Endodermal cell (in vitro differentiated cells): ENCODE measurements at regions not wholly inside any gene's neighbourhood (a gene's known extent, or its start where the extent isn't known, plus 50 kb on each side); places are given as distances from the start of the nearest gene placed in this dataset.
"Not testable (repeated sequence)": the region's sequence is repeated elsewhere in the genome, so short reads cannot be mapped to it uniquely, and the experiment has no call there.

Experiments used
- DNase-seq: peaks from one replicate; pipeline ENCODE4 v3.0.0-alpha.2; 2017
- H3K27ac ChIP-seq: 2 replicates; pipeline ENCODE4 v1.5.1; 2013; ENCODE audit warnings: mild to moderate bottlenecking, low read depth, low read length, moderate library complexity
- H3K27me3 ChIP-seq: 2 replicates; pipeline ENCODE4 v1.6.1; 2013; ENCODE audit warnings: mild to moderate bottlenecking, low read length, moderate library complexity; ENCODE audit not compliant: insufficient read depth, control insufficient read depth, poor library complexity, severe bottlenecking
- H3K36me3 ChIP-seq: 2 replicates; pipeline ENCODE4 v1.7.0; 2013; ENCODE audit warnings: mild to moderate bottlenecking, low read length, moderate library complexity; ENCODE audit not compliant: control insufficient read depth, insufficient read depth
- H3K4me1 ChIP-seq: one replicate; pipeline ENCODE4 v1.7.0; 2013; ENCODE audit warnings: low read length; ENCODE audit not compliant: control insufficient read depth, insufficient read depth
- H3K4me3 ChIP-seq: 2 replicates; pipeline ENCODE4 v1.5.1; 2013; ENCODE audit warnings: mild to moderate bottlenecking, low read length, moderate library complexity
- H3K9ac ChIP-seq: 2 replicates; pipeline ENCODE4 v1.6.1; 2013; ENCODE audit warnings: mild to moderate bottlenecking, low read length, moderate library complexity; ENCODE audit not compliant: poor library complexity, severe bottlenecking; ENCODE audit errors: extremely low read depth
- H3K9me3 ChIP-seq: 2 replicates; pipeline ENCODE4 v1.6.1; 2013; ENCODE audit warnings: mild to moderate bottlenecking, low read length, moderate library complexity; ENCODE audit not compliant: control insufficient read depth
- H3K27ac Mint-ChIP-seq: 2 replicates; pipeline ENCODE4 v1.8.0; 2020; ENCODE audit warnings: mixed read lengths
- H3K27me3 Mint-ChIP-seq: 2 replicates; pipeline ENCODE4 v1.8.0; 2021; ENCODE audit warnings: mild to moderate bottlenecking, mixed read lengths; ENCODE audit not compliant: insufficient read depth
- H3K36me3 Mint-ChIP-seq: 2 replicates; pipeline ENCODE4 v1.8.0; 2020; ENCODE audit warnings: low read depth, mixed read lengths
- H3K4me1 Mint-ChIP-seq: 2 replicates; pipeline ENCODE4 v1.8.0; 2020; ENCODE audit warnings: mixed read lengths
- H3K4me3 Mint-ChIP-seq: 2 replicates; pipeline ENCODE4 v1.8.0; 2020; ENCODE audit warnings: mild to moderate bottlenecking, moderate library complexity, mixed read lengths
- H3K9me3 Mint-ChIP-seq: 2 replicates; pipeline ENCODE4 v1.8.0; 2020; ENCODE audit warnings: mild to moderate bottlenecking, mixed read lengths
- WGBS, 2 experiments: methylation state at CpG; one replicate each; pipeline versions ENCODE4 v1.1.5 to v1.1.7; 2013; ENCODE audit warnings: missing lambda C conversion rate in 2 of 2, mixed read lengths in 1 of 2; ENCODE audit not compliant: insufficient coverage in 1 of 2, insufficient read length in 1 of 2; 5-methylcytosine and 5-hydroxymethylcytosine counted together
- TF ChIP-seq, protein P1 (sequence below): fragments of 200-600 bp; sonication (generic); conservative IDR thresholded peaks from 2 replicates; pipeline ENCODE4 v1.5.0; 2021; ENCODE audit warnings: antibody characterized with exemption, mild to moderate bottlenecking

DNA sequence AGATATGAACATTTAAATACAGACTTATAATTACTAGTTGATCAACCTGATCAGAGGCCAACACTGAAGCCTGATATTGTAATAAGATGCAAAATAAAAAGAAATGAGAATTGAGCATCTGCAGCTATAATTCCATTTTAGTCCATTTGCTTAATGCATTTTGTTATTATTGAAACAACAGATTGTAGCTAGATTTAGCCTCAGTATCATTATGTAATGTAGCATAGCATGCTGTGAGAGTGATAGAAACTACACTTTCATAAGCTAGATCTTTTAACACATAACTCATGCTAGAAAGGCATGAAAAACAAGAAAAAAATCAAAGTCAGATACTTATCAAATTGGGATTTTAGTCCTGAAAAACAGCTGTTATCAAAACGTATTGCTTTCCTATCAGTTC, 292.7 kb upstream of the ADARB2 start:
- no peaks in the 10 kb centered on the region for H3K36me3 ChIP-seq
- no peaks in the 10 kb centered on the region for H3K9me3 ChIP-seq
- TF ChIP-seq, protein P1, sequence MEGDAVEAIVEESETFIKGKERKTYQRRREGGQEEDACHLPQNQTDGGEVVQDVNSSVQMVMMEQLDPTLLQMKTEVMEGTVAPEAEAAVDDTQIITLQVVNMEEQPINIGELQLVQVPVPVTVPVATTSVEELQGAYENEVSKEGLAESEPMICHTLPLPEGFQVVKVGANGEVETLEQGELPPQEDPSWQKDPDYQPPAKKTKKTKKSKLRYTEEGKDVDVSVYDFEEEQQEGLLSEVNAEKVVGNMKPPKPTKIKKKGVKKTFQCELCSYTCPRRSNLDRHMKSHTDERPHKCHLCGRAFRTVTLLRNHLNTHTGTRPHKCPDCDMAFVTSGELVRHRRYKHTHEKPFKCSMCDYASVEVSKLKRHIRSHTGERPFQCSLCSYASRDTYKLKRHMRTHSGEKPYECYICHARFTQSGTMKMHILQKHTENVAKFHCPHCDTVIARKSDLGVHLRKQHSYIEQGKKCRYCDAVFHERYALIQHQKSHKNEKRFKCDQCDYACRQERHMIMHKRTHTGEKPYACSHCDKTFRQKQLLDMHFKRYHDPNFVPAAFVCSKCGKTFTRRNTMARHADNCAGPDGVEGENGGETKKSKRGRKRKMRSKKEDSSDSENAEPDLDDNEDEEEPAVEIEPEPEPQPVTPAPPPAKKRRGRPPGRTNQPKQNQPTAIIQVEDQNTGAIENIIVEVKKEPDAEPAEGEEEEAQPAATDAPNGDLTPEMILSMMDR: no peak
- no peak overlapping the region for H3K27ac ChIP-seq
- no peaks in the 10 kb centered on the region for H3K4me1 ChIP-seq
- H3K27ac Mint-ChIP-seq: no peak overlapping the region
- no peaks in the 10 kb centered on the region for H3K4me1 Mint-ChIP-seq
- no peak overlapping the region for H3K4me3 Mint-ChIP-seq
- DNase-seq: no peak
- 89 to 100% methylated on average over 1 of the region's 1 CpG for WGBS, 2 experiments
- H3K27me3 ChIP-seq: no peaks in the 10 kb centered on the region
- no peaks in the 10 kb centered on the region for H3K9me3 Mint-ChIP-seq
- no peaks in the 10 kb centered on the region for H3K27me3 Mint-ChIP-seq
- no peak overlapping the region for H3K4me3 ChIP-seq
- H3K9ac ChIP-seq: no peak overlapping the region
- no peaks in the 10 kb centered on the region for H3K36me3 Mint-ChIP-seq

DNA sequence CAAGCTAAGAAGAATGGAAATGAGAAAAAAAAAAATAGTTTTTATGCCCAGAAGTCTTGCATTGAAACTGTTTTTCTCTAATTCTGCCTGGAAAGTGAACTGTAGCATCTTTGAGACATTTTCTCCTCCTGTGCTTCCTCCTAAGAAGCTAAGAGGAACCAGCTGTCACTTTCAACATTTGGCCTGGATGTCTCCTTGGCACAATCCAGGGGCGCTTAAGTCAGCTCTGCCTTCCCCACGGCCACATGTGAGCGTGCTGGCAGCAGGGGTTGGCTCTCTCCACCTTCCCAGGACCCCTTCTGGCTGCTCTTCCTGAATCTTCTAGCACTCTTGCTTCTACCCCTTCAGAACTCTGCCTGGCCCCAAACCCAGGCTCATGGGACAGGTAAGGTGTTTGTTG, 289.6 kb upstream of the ADARB2 start:
- Histone ChIP-seq H3K9me3 (no peaks in the 10 kb centered on the region), H3K27ac (no peak overlapping the region), H3K27me3 (no peaks in the 10 kb centered on the region), H3K4me1 (no peaks in the 10 kb centered on the region), H3K9ac (no peak overlapping the region), H3K36me3 (no peaks in the 10 kb centered on the region), H3K4me3 (no peak overlapping the region)
- Mint-ChIP-seq H3K4me1 (no peaks in the 10 kb centered on the region), H3K4me3 (no peak overlapping the region), H3K27me3 (no peaks in the 10 kb centered on the region), H3K27ac (no peak overlapping the region), H3K36me3 (no peaks in the 10 kb centered on the region), H3K9me3 (no peaks in the 10 kb centered on the region)
- DNase-seq: no peak
- TF ChIP-seq, protein P1: no peak
- 86 to 100% methylated on average over 2 to 3 of the region's 3 CpGs for WGBS, 2 experiments

DNA sequence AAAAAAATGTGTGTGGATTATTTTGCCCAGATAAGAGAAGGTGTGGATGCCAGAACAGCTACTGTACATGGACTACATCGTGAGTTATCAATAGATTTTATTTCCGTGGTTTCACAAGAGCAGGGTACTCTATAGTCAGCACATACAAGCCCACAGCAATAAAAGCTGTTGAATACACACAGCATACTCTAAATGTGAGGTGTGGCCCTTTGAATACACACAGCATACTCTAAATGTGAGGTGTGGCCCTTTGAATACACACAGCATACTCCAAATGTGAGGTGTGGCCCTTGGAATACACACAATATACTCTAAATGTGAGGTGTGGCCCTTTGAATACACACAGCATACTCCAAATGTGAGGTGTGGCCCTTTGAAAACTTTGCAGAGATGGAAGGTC, 287.4 kb upstream of the ADARB2 start:
- H3K9ac ChIP-seq, H3K27ac Mint-ChIP-seq, DNase-seq, H3K4me1 Mint-ChIP-seq, H3K4me3 ChIP-seq, H3K36me3 ChIP-seq, H3K9me3 Mint-ChIP-seq, H3K9me3 ChIP-seq, H3K27me3 ChIP-seq, H3K27ac ChIP-seq, H3K4me1 ChIP-seq, H3K4me3 Mint-ChIP-seq, H3K36me3 Mint-ChIP-seq, H3K27me3 Mint-ChIP-seq: not testable (repeated sequence)
- 47% methylated on average over 2 of the region's 2 CpGs; no CpG with 5 or more reads in 1 of the 2 experiments for WGBS, 2 experiments

DNA sequence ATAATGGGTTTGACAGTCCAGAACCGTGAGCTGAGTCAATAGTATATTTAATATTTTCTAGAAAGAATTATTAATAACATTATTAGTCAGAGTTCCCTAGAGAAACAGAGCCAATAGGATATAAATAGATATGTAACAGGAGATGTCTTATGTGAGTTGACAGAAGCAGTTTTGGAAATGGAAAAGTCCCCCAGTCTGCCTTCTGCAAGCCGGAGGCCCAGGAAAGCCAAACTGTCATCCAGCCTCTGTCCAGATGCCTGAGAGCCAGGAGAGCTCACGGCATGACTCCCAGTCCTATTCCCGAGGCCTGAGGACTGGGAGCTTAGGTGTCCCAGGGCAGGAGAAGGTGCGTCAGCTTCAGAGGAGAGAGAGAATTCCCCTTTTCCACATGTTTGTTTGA, 286.4 kb upstream of the ADARB2 start:
- Mint-ChIP-seq H3K36me3 (no peaks in the 10 kb centered on the region), H3K4me1 (no peaks in the 10 kb centered on the region), H3K9me3 (no peaks in the 10 kb centered on the region), H3K27ac (no peak overlapping the region), H3K4me3 (no peak overlapping the region), H3K27me3 (no peaks in the 10 kb centered on the region)
- DNase-seq: no peak
- Histone ChIP-seq H3K9ac (no peak overlapping the region), H3K27ac (no peak overlapping the region), H3K4me1 (no peaks in the 10 kb centered on the region), H3K4me3 (no peak overlapping the region), H3K9me3 (no peaks in the 10 kb centered on the region), H3K36me3 (no peaks in the 10 kb centered on the region), H3K27me3 (no peaks in the 10 kb centered on the region)
- TF ChIP-seq, protein P1: no peak
- WGBS, 2 experiments: 82 to 92% methylated on average over 4 of the region's 5 CpGs
